HFFc6 (cell line): ENCODE measurements at regions not wholly inside any gene's neighbourhood (a gene's known extent, or its start where the extent isn't known, plus 50 kb on each side); places are given as distances from the start of the nearest gene placed in this dataset.

Experiments
- DNase-seq: peaks from one replicate; pipeline ENCODE4 v3.0.0-alpha.2; 2018
- H3K27ac Mint-ChIP-seq: 2 replicates; pipeline ENCODE4 v1.8.0; 2020; ENCODE audit warnings: mild to moderate bottlenecking, mixed read lengths
- H3K27me3 Mint-ChIP-seq: 2 replicates; pipeline ENCODE4 v1.8.0; 2021; ENCODE audit warnings: mild to moderate bottlenecking, moderate library complexity, mixed read lengths; ENCODE audit not compliant: insufficient read depth
- H3K36me3 Mint-ChIP-seq: 2 replicates; pipeline ENCODE4 v1.8.0; 2021; ENCODE audit warnings: low read depth, mixed read lengths
- H3K4me1 Mint-ChIP-seq: 2 replicates; pipeline ENCODE4 v1.8.0; 2020; ENCODE audit warnings: low read depth, mixed read lengths
- H3K4me3 Mint-ChIP-seq: 2 replicates; pipeline ENCODE4 v1.8.0; 2020; ENCODE audit warnings: mild to moderate bottlenecking, moderate library complexity, mixed read lengths
- H3K9me3 Mint-ChIP-seq: 2 replicates; pipeline ENCODE4 v1.8.0; 2020; ENCODE audit warnings: mild to moderate bottlenecking, mixed read lengths
- CTCF ChIP-seq: fragments of 200-600 bp; sonication (generic); IDR thresholded peaks from 2 replicates; pipeline ENCODE4 v1.5.0; 2021; ENCODE audit warnings: antibody characterized with exemption, mild to moderate bottlenecking

- H3K27me3 Mint-ChIP-seq = peaks cover 6% of the 10 kb centered on the region
- no peak overlapping the region for H3K27ac Mint-ChIP-seq
- DNase-seq = no peak
- no peaks in the 10 kb centered on the region; the same call in 1 of the 2 replicates for H3K9me3 Mint-ChIP-seq
- H3K4me3 Mint-ChIP-seq = no peak overlapping the region
- no peaks in the 10 kb centered on the region for H3K36me3 Mint-ChIP-seq
- no peak for TF ChIP-seq CTCF
- no peaks in the 10 kb centered on the region for H3K4me1 Mint-ChIP-seq
Measured at GRCh38 chr20:60316476-60317158, 358.4 kb downstream of the CDH26 start.

GRCh38 chr20:60317401-60317800, 359.2 kb downstream of the CDH26 start:
- DNase-seq = no peak
- no peak for TF ChIP-seq CTCF
- H3K9me3 Mint-ChIP-seq = no peaks in the 10 kb centered on the region; the same call in 1 of the 2 replicates
- no peak overlapping the region for H3K27ac Mint-ChIP-seq
- no peaks in the 10 kb centered on the region for H3K4me1 Mint-ChIP-seq
- H3K27me3 Mint-ChIP-seq = peaks cover 6% of the 10 kb centered on the region
- H3K4me3 Mint-ChIP-seq = no peak overlapping the region
- no peaks in the 10 kb centered on the region for H3K36me3 Mint-ChIP-seq

- H3K27ac Mint-ChIP-seq = no peak overlapping the region
- H3K4me3 Mint-ChIP-seq = no peak overlapping the region
- DNase-seq = no peak
- peaks cover 4% of the 10 kb centered on the region for H3K27me3 Mint-ChIP-seq
- no peak for TF ChIP-seq CTCF
- H3K36me3 Mint-ChIP-seq = no peaks in the 10 kb centered on the region
- no peaks in the 10 kb centered on the region for H3K4me1 Mint-ChIP-seq
- peaks cover 4% of the 10 kb centered on the region; the same call in 1 of the 2 replicates for H3K9me3 Mint-ChIP-seq
Measured at GRCh38 chr20:60321601-60322000, 363.4 kb downstream of the CDH26 start.

DNA sequence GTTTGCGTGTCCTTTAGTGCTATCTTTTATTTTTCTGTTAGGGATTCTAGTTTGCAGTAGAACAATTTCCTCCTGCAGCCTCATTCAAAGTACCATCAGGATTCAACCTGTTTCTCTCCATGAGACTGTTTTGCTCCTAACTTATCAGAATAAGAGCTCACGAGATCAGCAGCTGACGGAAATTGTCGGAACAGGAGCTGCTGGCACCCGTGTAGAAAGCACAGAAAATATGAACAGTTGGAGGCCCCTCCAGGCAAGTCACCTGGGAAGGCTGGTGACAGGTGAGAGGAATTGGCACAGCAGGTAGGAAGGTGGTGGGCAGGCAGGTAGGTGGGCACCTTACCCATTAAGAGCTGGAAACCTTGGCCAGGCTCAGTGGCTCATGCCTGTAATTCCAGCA, 368.6 kb downstream of the CDH26 start:
- DNase-seq = no peak
- peaks cover 4% of the 10 kb centered on the region; the same call in 1 of the 2 replicates for H3K9me3 Mint-ChIP-seq
- no peak for TF ChIP-seq CTCF
- H3K27me3 Mint-ChIP-seq = peaks cover 7% of the 10 kb centered on the region; the same call in 1 of the 2 replicates
- H3K27ac Mint-ChIP-seq = no peak overlapping the region
- no peaks in the 10 kb centered on the region for H3K4me1 Mint-ChIP-seq
- no peaks in the 10 kb centered on the region for H3K36me3 Mint-ChIP-seq
- no peak overlapping the region for H3K4me3 Mint-ChIP-seq

DNA sequence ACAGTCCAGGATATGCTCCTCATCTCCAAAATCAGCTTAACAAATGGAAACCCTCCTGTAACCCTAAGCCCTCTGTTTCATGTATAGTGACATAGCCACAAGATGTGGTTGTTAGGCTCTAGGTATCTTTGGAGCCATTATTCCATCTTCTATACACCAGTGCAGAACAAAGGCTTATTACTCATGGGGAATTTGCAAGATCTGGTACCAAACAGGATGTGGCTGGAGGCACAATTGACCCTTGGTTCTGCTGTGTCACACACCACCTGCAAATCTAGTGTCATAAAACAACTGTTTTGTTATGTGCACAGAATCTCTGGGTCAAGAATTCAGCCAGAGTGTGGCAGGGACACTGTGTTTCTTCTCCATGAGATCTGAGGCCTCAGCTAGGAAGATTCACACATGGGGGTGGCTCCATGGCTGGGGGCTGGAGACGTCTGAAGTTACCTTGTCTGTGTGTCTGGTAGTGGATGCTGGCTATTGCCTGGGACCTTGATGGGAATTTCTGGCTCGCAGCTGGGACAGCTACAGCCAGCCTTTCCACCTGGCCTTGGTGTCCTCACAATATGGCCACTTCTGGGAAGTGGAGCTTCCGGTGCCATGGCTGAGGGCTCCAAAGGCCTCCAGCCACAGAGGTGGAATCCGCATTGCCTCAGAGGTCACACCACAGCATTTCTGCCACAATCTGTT, 369.9 kb downstream of the CDH26 start:
- DNase-seq = no peak
- Mint-ChIP-seq H3K4me1 (no peaks in the 10 kb centered on the region), H3K9me3 (peaks cover 4% of the 10 kb centered on the region; the same call in 1 of the 2 replicates), H3K27me3 (peaks cover 7% of the 10 kb centered on the region; the same call in 1 of the 2 replicates), H3K27ac (no peak overlapping the region), H3K36me3 (no peaks in the 10 kb centered on the region), H3K4me3 (no peak overlapping the region)
- TF ChIP-seq CTCF = no peak
